GM21717 (cell line): ENCODE measurements at regions not wholly inside any gene's neighbourhood (a gene's known extent, or its start where the extent isn't known, plus 50 kb on each side); places are given as distances from the start of the nearest gene placed in this dataset.
A peak's percentile ranks its signal among the peaks of the same experiment; 100 is the strongest.

Experiments
- ATAC-seq: cut with Tn5 transposase; IDR thresholded peaks from one replicate; pipeline ENCODE4 v1.9.1; 2021; ENCODE audit warnings: mild to moderate bottlenecking, moderate library complexity; ENCODE audit not compliant: unreplicated experiment

GRCh38 chr13:106383791-106384190 is 151.7 kb downstream of the EFNB2 start:
- no peak for ATAC-seq

- no peak for ATAC-seq
Measured at GRCh38 chr13:106382534-106382933, 152.9 kb downstream of the EFNB2 start.

- ATAC-seq = no peak
Measured at GRCh38 chr13:106381091-106381490, 154.4 kb downstream of the EFNB2 start.

- no peak for ATAC-seq
Measured at GRCh38 chr13:106377931-106378662, 157.4 kb downstream of the EFNB2 start.

GRCh38 chr13:106377341-106377740 is 158.1 kb downstream of the EFNB2 start:
- no peak for ATAC-seq

- ATAC-seq = no peak
Measured at GRCh38 chr13:106376401-106377112, 158.9 kb downstream of the EFNB2 start.

- no peak for ATAC-seq
Measured at GRCh38 chr13:106375085-106375484, 160.4 kb downstream of the EFNB2 start.

GRCh38 chr13:106374631-106375030 is 160.8 kb downstream of the EFNB2 start:
- ATAC-seq = no peak

- ATAC-seq = peak; percentile 86
Measured at GRCh38 chr13:106373989-106374572, 161.4 kb downstream of the EFNB2 start.

- ATAC-seq = peak; percentile 52
Measured at GRCh38 chr13:106373304-106373988, 162.0 kb downstream of the EFNB2 start.

- peak; percentile 34 for ATAC-seq
Measured at GRCh38 chr13:106372199-106373155, 163.0 kb downstream of the EFNB2 start.

- no peak for ATAC-seq
Measured at GRCh38 chr13:106371024-106371423, 164.4 kb downstream of the EFNB2 start.

GRCh38 chr13:106369858-106370257 is 165.6 kb downstream of the EFNB2 start:
- no peak for ATAC-seq

- no peak for ATAC-seq
Measured at GRCh38 chr13:106369091-106369490, 166.4 kb downstream of the EFNB2 start.

- ATAC-seq = no peak
Measured at GRCh38 chr13:106367361-106367971, 168.0 kb downstream of the EFNB2 start.

GRCh38 chr13:106362707-106363106 is 172.8 kb downstream of the EFNB2 start:
- no peak for ATAC-seq

GRCh38 chr13:106361621-106362020 is 173.8 kb downstream of the EFNB2 start:
- ATAC-seq = no peak

- no peak for ATAC-seq
Measured at GRCh38 chr13:106357198-106357597, 178.3 kb downstream of the EFNB2 start.

GRCh38 chr13:106355866-106356265 is 179.6 kb downstream of the EFNB2 start:
- no peak for ATAC-seq

- no peak for ATAC-seq
Measured at GRCh38 chr13:106354961-106355360, 180.5 kb downstream of the EFNB2 start.
